H1 (cell line): ENCODE measurements at regions not wholly inside any gene's neighbourhood (a gene's known extent, or its start where the extent isn't known, plus 50 kb on each side); places are given as distances from the start of the nearest gene placed in this dataset.

Experiments used
- CTCF ChIA-PET: fragments of 300-600 bp; sonication (Branson Sonifier 250); formaldehyde crosslinking; loops from one replicate; lab custom pipeline; 2021; ENCODE audit not compliant: partially characterized antibody; lab: Charles Lee
- POLR2A ChIA-PET: fragments of 300-600 bp; sonication (Branson Sonifier 250); formaldehyde crosslinking; loops from one replicate; lab custom pipeline; 2021; ENCODE audit warnings: inconsistent platforms; ENCODE audit not compliant: partially characterized antibody; lab: Charles Lee
- DNase-seq, 2 experiments: peaks; one replicate each; pipeline versions ENCODE4 v3.0.0 to v3.0.0-alpha.2; 2010 to 2022; ENCODE audit warnings: low spot score in 2 of 2, low read depth in 1 of 2, mixed read lengths in 1 of 2
- FAIRE-seq: peaks from 2 replicates; lab custom pipeline; 2011; peaks lifted over from hg19 to GRCh38; lab: Jason Lieb, UNC
- H2AFZ ChIP-seq: 2 replicates; pipeline ENCODE4 v1.8.1; 2012; ENCODE audit warnings: low read length, inconsistent platforms
- H2AK5ac ChIP-seq: 2 replicates; pipeline ENCODE4 v1.6.1; 2013; ENCODE audit warnings: low read depth, low read length
- H2BK120ac ChIP-seq: replicated peaks from 2 replicates; pipeline ENCODE3; 2013; ENCODE audit warnings: low read depth, low read length, inconsistent platforms
- H2BK12ac ChIP-seq: 2 replicates; pipeline ENCODE4 v1.6.1; 2013; ENCODE audit warnings: low read depth, low read length
- H2BK15ac ChIP-seq: 2 replicates; pipeline ENCODE4 v1.6.1; 2013; ENCODE audit warnings: low read length
- H2BK20ac ChIP-seq: 2 replicates; pipeline ENCODE4 v1.6.1; 2013; ENCODE audit warnings: low read length
- H2BK5ac ChIP-seq: 2 replicates; pipeline ENCODE4 v1.6.1; 2013; ENCODE audit warnings: low read depth, low read length
- H3K14ac ChIP-seq: 2 replicates; pipeline ENCODE4 v1.6.1; 2013; ENCODE audit warnings: inconsistent platforms; ENCODE audit not compliant: insufficient read length
- H3K18ac ChIP-seq: 2 replicates; pipeline ENCODE4 v1.6.1; 2013; ENCODE audit warnings: low read length; ENCODE audit errors: extremely low read depth
- H3K23ac ChIP-seq: 2 replicates; pipeline ENCODE4 v1.6.1; 2013; ENCODE audit warnings: inconsistent platforms; ENCODE audit not compliant: insufficient read length
- H3K23me2 ChIP-seq: 2 replicates; pipeline ENCODE4 v1.6.1; 2013; ENCODE audit warnings: low read depth, low read length
- H3K27ac ChIP-seq: 2 replicates; pipeline ENCODE4 v1.6.1; 2011; ENCODE audit warnings: low read depth, low read length, inconsistent platforms
- H3K27me3 ChIP-seq, 4 experiments: replicated peaks in 1 of 4; 1 replicate in 1 of 4; 2 replicates in 3 of 4; pipeline versions ENCODE4 v1.6.1 to v1.8.1; 2011 to 2013; ENCODE audit warnings: low read length in 3 of 4, mild to moderate bottlenecking in 3 of 4, inconsistent platforms in 2 of 4, mixed read lengths in 2 of 4, moderate library complexity in 1 of 4; ENCODE audit not compliant: control insufficient read depth in 3 of 4, insufficient read depth in 3 of 4; ENCODE audit errors: extremely low read depth in 1 of 4
- H3K36me3 ChIP-seq, 4 experiments: 2 replicates each; pipeline versions ENCODE4 v1.6.1 to v1.8.1; 2011 to 2013; ENCODE audit warnings: mild to moderate bottlenecking in 4 of 4, low read length in 3 of 4, moderate library complexity in 2 of 4, control low read depth in 1 of 4, inconsistent platforms in 1 of 4; ENCODE audit not compliant: insufficient read depth in 4 of 4, control insufficient read depth in 2 of 4
- H3K4ac ChIP-seq: replicated peaks from 2 replicates; pipeline ENCODE3; 2013; ENCODE audit warnings: low read length, low read depth, mixed read lengths, inconsistent platforms; ENCODE audit not compliant: insufficient read length
- H3K4me1 ChIP-seq, 4 experiments: replicated peaks in 1 of 4; 1 replicate in 1 of 4; 2 replicates in 3 of 4; pipeline versions ENCODE4 v1.6.1 to v1.8.1; 2011 to 2013; ENCODE audit warnings: low read length in 3 of 4, inconsistent platforms in 2 of 4, mixed read lengths in 1 of 4; ENCODE audit not compliant: insufficient read depth in 4 of 4, control insufficient read depth in 3 of 4
- H3K4me2 ChIP-seq, 2 experiments: 2 replicates each; pipeline versions ENCODE4 v1.6.1 to v1.8.1; 2011 to 2013; ENCODE audit warnings: low read depth in 2 of 2, low read length in 2 of 2, control low read depth in 1 of 2, inconsistent platforms in 1 of 2, mild to moderate bottlenecking in 1 of 2; ENCODE audit not compliant: insufficient read depth in 1 of 2
- H3K4me3 ChIP-seq, 4 experiments: fragments of 200-600, 300-600 bp in 1 of 4; sonication (generic), shearing (Covaris generic), sonication (Bioruptor Twin) in 1 of 4; 2 replicates each; pipeline versions ENCODE4 v1.5.1 to v1.8.1; 2011 to 2016; ENCODE audit warnings: low read length in 4 of 4, low read depth in 3 of 4, control low read depth in 2 of 4, inconsistent platforms in 2 of 4, mild to moderate bottlenecking in 2 of 4, mixed read lengths in 1 of 4, moderate library complexity in 1 of 4; ENCODE audit not compliant: insufficient read depth in 2 of 4; ENCODE audit errors: extremely low read depth in 1 of 4
- H3K56ac ChIP-seq: replicated peaks from 2 replicates; pipeline ENCODE3; 2013; ENCODE audit warnings: low read depth, mild to moderate bottlenecking, mixed read lengths, low read length, inconsistent platforms; ENCODE audit not compliant: insufficient read length
- H3K79me1 ChIP-seq: 2 replicates; pipeline ENCODE4 v1.6.1; 2013; ENCODE audit warnings: low read depth, low read length, control low read depth
- H3K79me2 ChIP-seq, 2 experiments: 2 replicates each; pipeline versions ENCODE4 v1.6.1 to v1.8.1; 2012 to 2013; ENCODE audit warnings: low read length in 2 of 2, mild to moderate bottlenecking in 2 of 2, inconsistent platforms in 1 of 2; ENCODE audit not compliant: insufficient read depth in 2 of 2, control insufficient read depth in 1 of 2
- H3K9ac ChIP-seq, 4 experiments: replicated peaks in 1 of 4; 1 replicate in 1 of 4; 2 replicates in 3 of 4; pipeline versions ENCODE4 v1.6.1 to v1.8.1; 2011 to 2013; ENCODE audit warnings: low read depth in 3 of 4, low read length in 3 of 4, control low read depth in 2 of 4, mild to moderate bottlenecking in 2 of 4, moderate library complexity in 2 of 4, inconsistent platforms in 1 of 4; ENCODE audit errors: extremely low read depth in 1 of 4
- H3K9me3 ChIP-seq, 2 experiments: 2 replicates each; pipeline versions ENCODE4 v1.6.1 to v1.8.1; 2012 to 2013; ENCODE audit warnings: mild to moderate bottlenecking in 2 of 2, moderate library complexity in 2 of 2, control low read depth in 1 of 2, inconsistent platforms in 1 of 2, low read depth in 1 of 2, low read length in 1 of 2, mixed read lengths in 1 of 2; ENCODE audit not compliant: insufficient read depth in 2 of 2
- H4K20me1 ChIP-seq, 2 experiments: replicated peaks in 1 of 2; 2 replicates each; pipeline versions ENCODE3 to v1.8.1; 2011 to 2013; ENCODE audit warnings: inconsistent platforms in 2 of 2, low read length in 2 of 2, mild to moderate bottlenecking in 1 of 2; ENCODE audit not compliant: insufficient read depth in 2 of 2, control insufficient read depth in 1 of 2
- H4K5ac ChIP-seq: 2 replicates; pipeline ENCODE4 v1.6.1; 2013; ENCODE audit warnings: low read length, low read depth, mixed read lengths, inconsistent platforms; ENCODE audit not compliant: insufficient read length
- H4K8ac ChIP-seq: 2 replicates; pipeline ENCODE4 v1.8.0; 2013; ENCODE audit warnings: mild to moderate bottlenecking, moderate library complexity, low read length, inconsistent platforms; ENCODE audit not compliant: insufficient read depth; ENCODE audit errors: extremely low read depth
- H4K91ac ChIP-seq: replicated peaks from 2 replicates; pipeline ENCODE3; 2013; ENCODE audit warnings: low read length, mixed read lengths, inconsistent platforms; ENCODE audit not compliant: insufficient read length
- BCL11A ChIP-seq, 2 experiments: IDR thresholded peaks; one replicate each; pipeline ENCODE4 v1.6.1; 2011; ENCODE audit warnings: low read depth in 2 of 2, low read length in 2 of 2, mild to moderate bottlenecking in 2 of 2
- CBX5 ChIP-seq: fragments of 300-800, 300-1000 bp; sonication (generic); IDR thresholded peaks from 2 replicates; pipeline ENCODE4 v1.7.1; 2016; ENCODE audit warnings: antibody characterized with exemption, low read length, low read depth
- CBX8 ChIP-seq: fragments of 300-800, 300-1000 bp; sonication (generic); IDR thresholded peaks from 2 replicates; pipeline ENCODE4 v1.7.1; 2016; ENCODE audit warnings: low read depth, low read length, borderline replicate concordance
- KDM1A ChIP-seq: fragments of 200-600, 300-600 bp; sonication (generic); IDR thresholded peaks from 2 replicates; pipeline ENCODE4 v1.7.1; 2016; ENCODE audit warnings: mild to moderate bottlenecking, low read length, borderline replicate concordance
- KDM4A ChIP-seq: IDR thresholded peaks from one replicate; pipeline ENCODE4 v1.7.1; 2012; ENCODE audit warnings: low read depth, mild to moderate bottlenecking, moderate library complexity, low read length, inconsistent platforms; ENCODE audit not compliant: severe bottlenecking
- KDM5A ChIP-seq: fragments of 200-600 bp; IDR thresholded peaks from 2 replicates; pipeline ENCODE4 v1.7.1; 2012; ENCODE audit warnings: mild to moderate bottlenecking, low read length, inconsistent platforms, mixed read lengths
- POLR2A ChIP-seq, 2 experiments: IDR thresholded peaks; 1 replicate in 1 of 2; 2 replicates in 1 of 2; pipeline ENCODE4 v1.6.1; 2011; ENCODE audit warnings: low read depth in 2 of 2, low read length in 2 of 2, mild to moderate bottlenecking in 2 of 2; ENCODE audit errors: control extremely low read depth in 1 of 2
- POLR2AphosphoS5 ChIP-seq: IDR thresholded peaks from 2 replicates; pipeline ENCODE4 v1.6.1; 2011; ENCODE audit warnings: low read depth, low read length
- RAD21 ChIP-seq, 2 experiments: IDR thresholded peaks in 1 of 2; conservative IDR thresholded peaks in 1 of 2; 2 replicates each; pipeline ENCODE4 v1.6.1; 2011; ENCODE audit warnings: low read depth in 2 of 2, low read length in 2 of 2, improper control_type of control experiment in 1 of 2, inconsistent platforms in 1 of 2, mild to moderate bottlenecking in 1 of 2, moderate library complexity in 1 of 2
- RBBP5 ChIP-seq: IDR thresholded peaks from 2 replicates; pipeline ENCODE4 v1.7.1; 2012; ENCODE audit warnings: low read depth, mild to moderate bottlenecking, inconsistent platforms, low read length, moderate library complexity, borderline replicate concordance
- SIRT6 ChIP-seq: IDR thresholded peaks from one replicate; pipeline ENCODE4 v1.7.1; 2012; ENCODE audit warnings: low read length, inconsistent platforms
- ZNF274 ChIP-seq: IDR thresholded peaks from 2 replicates; pipeline ENCODE4 v1.7.0; 2012; ENCODE audit warnings: low read length, borderline replicate concordance; ENCODE audit errors: extremely low read depth
- WGBS, 2 experiments: shearing (Covaris generic) in 1 of 2; methylation state at CpG; one replicate each; pipeline versions ENCODE4 v1.1.6 to v1.1.7; 2013 to 2015; ENCODE audit warnings: low lambda C conversion rate in 2 of 2, mixed read lengths in 2 of 2, inconsistent platforms in 1 of 2, low coverage in 1 of 2, missing lambda C conversion rate in 1 of 2; ENCODE audit not compliant: insufficient replicate concordance in 2 of 2, insufficient coverage in 1 of 2, insufficient read length in 1 of 2; ENCODE audit errors: extremely low coverage in 1 of 2, missing lambda C conversion rate in 1 of 2; 5-methylcytosine and 5-hydroxymethylcytosine counted together
- TF ChIP-seq, protein P1 (sequence below): IDR thresholded peaks from 2 replicates; pipeline ENCODE4 v1.6.1; 2012; ENCODE audit warnings: inconsistent platforms

DNA sequence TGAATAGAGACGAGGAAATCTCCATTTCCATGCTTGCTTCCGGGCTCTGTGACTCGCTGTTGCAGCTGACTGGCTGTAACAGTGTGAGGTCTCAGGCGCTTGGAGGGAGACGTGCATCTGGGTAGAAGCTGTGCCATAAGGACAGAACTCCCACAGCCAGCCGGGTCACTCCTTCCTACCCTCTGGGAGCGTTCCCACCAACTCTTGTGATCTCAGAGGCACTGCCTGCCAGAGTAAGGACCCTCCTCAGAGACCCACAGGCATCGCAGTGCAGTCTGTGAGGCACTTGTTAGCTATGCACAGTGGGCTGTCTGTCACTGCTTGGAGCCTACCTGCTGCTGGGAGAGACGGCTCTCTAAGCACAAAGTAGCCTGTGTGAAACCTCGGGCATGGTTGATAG is 203.4 kb upstream of the SEMA6A start:
- 26% methylated on average over 10 of the region's 10 CpGs; no CpG with 5 or more reads in 1 of the 2 experiments for WGBS, 2 experiments
- Histone ChIP-seq H2BK5ac (peak overlapping the region; percentile 95), H3K79me1 (no peaks in the 10 kb centered on the region), H3K56ac (peak overlapping the region; percentile 82), H3K27me3 (no peaks in the 10 kb centered on the region), H3K9ac (no peak overlapping the region), H3K23ac (no peak overlapping the region), H3K9me3 (no peaks in the 10 kb centered on the region), H2BK120ac (peak overlapping the region; percentile 84), H3K4me2 (peak overlapping the region; percentile 29 to 59), H3K4me1 (peaks cover 6 to 22% (median 17%) of the 10 kb centered on the region in 4 experiments), H2AK5ac (peak overlapping the region; percentile 47; the same call in 1 of the 2 replicates), H3K18ac (peak overlapping the region; percentile 79; the same call in 1 of the 2 replicates), H3K4ac (peak overlapping the region; percentile 86), H3K4me3 (0 out of 8 replicates have a peak overlapping the region, but pooled peaks of 1 of the 4 experiments have one; percentile 1), H3K79me2 (no peaks in the 10 kb centered on the region), H4K8ac (no peak overlapping the region), H3K14ac (no peak overlapping the region), H4K5ac (peak overlapping the region; percentile 8), H3K23me2 (no peaks in the 10 kb centered on the region), H4K20me1 (no peaks in the 10 kb centered on the region), H3K27ac (no peak overlapping the region; the same call in 1 of the 2 replicates), H4K91ac (peak overlapping the region; percentile 98), H2BK20ac (peak overlapping the region; percentile 68; the same call in 1 of the 2 replicates), H3K36me3 (no peaks in the 10 kb centered on the region), H2BK12ac (peak overlapping the region; percentile 73), H2BK15ac (no peak overlapping the region), H2AFZ (0 out of 2 replicates have a peak overlapping the region, but pooled peaks have one; percentile 6)
- FAIRE-seq: peak; percentile 71
- ChIA-PET CTCF (interaction anchor here (0.8 to 1.7 kb wide), 4 partner anchors 12 to 202 kb away, joined by 3 to 8 read pairs (median 3); no protein-coding TSS in a partner anchor), POLR2A (interaction anchor here (0.8 to 2.5 kb wide), 3 partner anchors 26 to 208 kb away, joined by 3 to 8 read pairs (median 4); partner anchors contain the start of gene SEMA6A)
- DNase-seq: peak in 1 of 2 experiments; percentile 70
- TF ChIP-seq KDM4A (no peak), CBX5 (no peak), POLR2A (IDR thresholded peaks at IDR 0.05; ENCODE audit: control extremely low read depth in 1 of 2, low read depth in 2 of 2, low read length in 2 of 2) (peak in 1 of 2 experiments; percentile 48; a peak in 1 of 3 replicates), POLR2AphosphoS5 (no peak), BCL11A (IDR thresholded peaks at IDR 0.05; ENCODE audit: low read depth in 2 of 2, low read length in 2 of 2) (no peak), KDM5A (no peak), CBX8 (no peak), RBBP5 (0 out of 2 replicates have a peak, but pooled peaks have one; percentile 39), RAD21 (IDR thresholded peaks at IDR 0.05 in 1 of 2, conservative IDR thresholded peaks at IDR 0.05 in 1 of 2; ENCODE audit: low read depth in 2 of 2, low read length in 2 of 2) (no peak), ZNF274 (no peak), SIRT6 (no peak), KDM1A (no peak)
- TF ChIP-seq, protein P1, sequence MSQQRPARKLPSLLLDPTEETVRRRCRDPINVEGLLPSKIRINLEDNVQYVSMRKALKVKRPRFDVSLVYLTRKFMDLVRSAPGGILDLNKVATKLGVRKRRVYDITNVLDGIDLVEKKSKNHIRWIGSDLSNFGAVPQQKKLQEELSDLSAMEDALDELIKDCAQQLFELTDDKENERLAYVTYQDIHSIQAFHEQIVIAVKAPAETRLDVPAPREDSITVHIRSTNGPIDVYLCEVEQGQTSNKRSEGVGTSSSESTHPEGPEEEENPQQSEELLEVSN: peak; percentile 52
